ENCODE measurements at regions not wholly inside any gene's neighbourhood (a gene's known extent, or its start where the extent isn't known, plus 50 kb on each side); places are given as distances from the start of the nearest gene placed in this dataset.

DNA sequence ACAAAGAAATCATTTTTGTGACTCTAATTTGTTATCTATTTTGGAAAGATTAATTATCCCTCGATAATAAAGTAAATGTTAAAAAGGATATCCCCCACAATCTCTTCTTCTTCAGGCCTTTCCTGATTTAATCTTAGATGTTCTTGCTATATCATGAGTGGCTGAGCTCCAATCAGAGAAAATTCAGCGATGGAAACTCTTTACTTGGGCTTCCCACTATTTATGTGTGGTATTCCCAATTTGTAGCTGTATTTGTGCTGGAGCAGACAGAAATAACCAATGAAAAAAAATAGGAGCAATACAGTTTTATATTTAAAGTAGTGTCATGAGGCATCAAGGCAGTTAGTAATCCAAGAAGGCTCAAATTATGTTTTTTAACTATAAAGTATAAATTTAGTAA lies 539.1 kb downstream of the PRKD1 start:
- TF ChIP-seq TRIM28 (IDR thresholded peaks at IDR 0.05; ENCODE audit: borderline replicate concordance, low read length) (no peak), ZNF785 (tag by site-specific recombination; IDR thresholded peaks at IDR 0.05) (no peak), ZNF341 (tag by site-specific recombination; IDR thresholded peaks at IDR 0.05; ENCODE audit: low read depth) (no peak), ZNF350 (tag by site-specific recombination; IDR thresholded peaks at IDR 0.05) (no peak), ZNF701 (tag by site-specific recombination; IDR thresholded peaks at IDR 0.05) (no peak), ZNF132 (tag by site-specific recombination; IDR thresholded peaks at IDR 0.05; ENCODE audit: borderline replicate concordance) (no peak), PRDM10 (tag by site-specific recombination; IDR thresholded peaks at IDR 0.05) (no peak), ZNF366 (tag by site-specific recombination; conservative IDR thresholded peaks at IDR 0.05) (no peak)
- TF ChIP-seq, protein P1, sequence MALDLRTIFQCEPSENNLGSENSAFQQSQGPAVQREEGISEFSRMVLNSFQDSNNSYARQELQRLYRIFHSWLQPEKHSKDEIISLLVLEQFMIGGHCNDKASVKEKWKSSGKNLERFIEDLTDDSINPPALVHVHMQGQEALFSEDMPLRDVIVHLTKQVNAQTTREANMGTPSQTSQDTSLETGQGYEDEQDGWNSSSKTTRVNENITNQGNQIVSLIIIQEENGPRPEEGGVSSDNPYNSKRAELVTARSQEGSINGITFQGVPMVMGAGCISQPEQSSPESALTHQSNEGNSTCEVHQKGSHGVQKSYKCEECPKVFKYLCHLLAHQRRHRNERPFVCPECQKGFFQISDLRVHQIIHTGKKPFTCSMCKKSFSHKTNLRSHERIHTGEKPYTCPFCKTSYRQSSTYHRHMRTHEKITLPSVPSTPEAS (tag by site-specific recombination; IDR thresholded peaks at IDR 0.05) = no peak
- TF ChIP-seq, protein P2, sequence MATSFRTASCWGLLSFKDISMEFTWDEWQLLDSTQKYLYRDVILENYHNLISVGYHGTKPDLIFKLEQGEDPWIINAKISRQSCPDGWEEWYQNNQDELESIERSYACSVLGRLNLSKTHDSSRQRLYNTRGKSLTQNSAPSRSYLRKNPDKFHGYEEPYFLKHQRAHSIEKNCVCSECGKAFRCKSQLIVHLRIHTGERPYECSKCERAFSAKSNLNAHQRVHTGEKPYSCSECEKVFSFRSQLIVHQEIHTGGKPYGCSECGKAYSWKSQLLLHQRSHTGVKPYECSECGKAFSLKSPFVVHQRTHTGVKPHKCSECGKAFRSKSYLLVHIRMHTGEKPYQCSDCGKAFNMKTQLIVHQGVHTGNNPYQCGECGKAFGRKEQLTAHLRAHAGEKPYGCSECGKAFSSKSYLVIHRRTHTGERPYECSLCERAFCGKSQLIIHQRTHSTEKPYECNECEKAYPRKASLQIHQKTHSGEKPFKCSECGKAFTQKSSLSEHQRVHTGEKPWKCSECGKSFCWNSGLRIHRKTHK (tag by site-specific recombination; IDR thresholded peaks at IDR 0.05) = no peak
- TF ChIP-seq, protein P3, sequence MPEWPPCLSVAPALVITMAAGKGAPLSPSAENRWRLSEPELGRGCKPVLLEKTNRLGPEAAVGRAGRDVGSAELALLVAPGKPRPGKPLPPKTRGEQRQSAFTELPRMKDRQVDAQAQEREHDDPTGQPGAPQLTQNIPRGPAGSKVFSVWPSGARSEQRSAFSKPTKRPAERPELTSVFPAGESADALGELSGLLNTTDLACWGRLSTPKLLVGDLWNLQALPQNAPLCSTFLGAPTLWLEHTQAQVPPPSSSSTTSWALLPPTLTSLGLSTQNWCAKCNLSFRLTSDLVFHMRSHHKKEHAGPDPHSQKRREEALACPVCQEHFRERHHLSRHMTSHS (tag by site-specific recombination; IDR thresholded peaks at IDR 0.05) = no peak
- ChIA-PET POLR2A (no interaction called here), CTCF (no interaction called here)
- Histone ChIP-seq H3K36me3 (ENCODE audit: control insufficient read depth in 2 of 2, insufficient read depth in 1 of 2, low read length in 2 of 2) (no peaks in the 10 kb centered on the region), H3K9me3 (ENCODE audit: control insufficient read depth, insufficient read depth, low read depth, low read length) (no peaks in the 10 kb centered on the region), H3K4me3 (ENCODE audit: low read depth, low read length) (no peak overlapping the region), H3K27ac (ENCODE audit: extremely low read depth, low read depth, low read length) (no peak overlapping the region), H3K4me1 (ENCODE audit: control insufficient read depth, insufficient read depth, low read length) (no peaks in the 10 kb centered on the region)

DNA sequence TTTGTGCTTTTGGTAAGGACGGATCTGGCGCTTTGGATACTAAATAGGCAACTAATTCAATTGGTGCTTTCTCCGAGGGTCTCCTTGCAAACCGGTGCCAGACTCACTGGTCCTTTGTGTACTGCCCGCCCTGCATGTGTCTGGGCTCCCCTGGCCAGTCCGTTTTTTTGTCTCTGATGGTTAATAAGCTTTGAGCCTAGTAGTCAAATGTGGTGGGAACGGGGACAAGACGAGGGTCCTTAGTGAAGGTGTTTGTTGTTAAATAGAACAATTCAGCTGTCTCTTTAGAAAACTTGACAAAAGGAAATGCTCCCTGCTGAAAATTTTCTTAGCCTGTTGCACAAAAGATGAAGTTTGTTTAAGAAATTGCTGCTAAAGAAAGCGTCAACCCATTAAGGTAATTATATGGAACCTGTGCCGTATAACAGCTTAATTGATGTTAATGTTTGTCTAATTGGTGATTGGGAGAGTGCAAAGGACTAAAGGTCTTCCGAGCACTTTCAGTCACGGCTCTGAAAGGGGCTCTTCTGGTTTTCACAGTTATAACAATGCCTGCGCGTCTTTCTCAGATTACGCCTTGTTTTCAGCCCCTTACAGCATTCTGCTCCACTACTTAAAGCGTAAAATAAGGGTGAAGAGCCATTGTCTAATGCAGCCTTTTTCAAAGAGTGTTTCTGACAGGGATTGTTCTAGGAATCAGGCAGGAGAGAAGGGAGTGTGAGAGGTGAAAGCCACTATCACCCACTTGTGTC lies 537.4 kb downstream of the PRKD1 start:
- POLR2A ChIA-PET = no interaction called here
- Histone ChIP-seq H3K4me1 (ENCODE audit: control insufficient read depth, insufficient read depth, low read length) (no peaks in the 10 kb centered on the region), H3K4me3 (ENCODE audit: low read depth, low read length) (no peak overlapping the region), H3K9me3 (ENCODE audit: control insufficient read depth, insufficient read depth, low read depth, low read length) (no peaks in the 10 kb centered on the region), H3K36me3 (ENCODE audit: control insufficient read depth in 2 of 2, insufficient read depth in 1 of 2, low read length in 2 of 2) (no peaks in the 10 kb centered on the region), H3K27ac (ENCODE audit: extremely low read depth, low read depth, low read length) (no peak overlapping the region)
- CTCF ChIA-PET = no interaction called here
- TF ChIP-seq ZNF610 (tag by site-specific recombination; IDR thresholded peaks at IDR 0.05; ENCODE audit: borderline replicate concordance) = no peak
- no peak for TF ChIP-seq ZNF221 (tag by site-specific recombination; IDR thresholded peaks at IDR 0.05; ENCODE audit: borderline replicate concordance)
- no peak for TF ChIP-seq HOXC10 (CRISPR knock-in tag; IDR thresholded peaks at IDR 0.05)
- TF ChIP-seq ZNF37A (tag by site-specific recombination; IDR thresholded peaks at IDR 0.05) = no peak
- no peak for TF ChIP-seq ZBTB10 (tag by site-specific recombination; IDR thresholded peaks at IDR 0.05)
- TF ChIP-seq TRIM28 (IDR thresholded peaks at IDR 0.05; ENCODE audit: borderline replicate concordance, low read length) = no peak
- TF ChIP-seq ZNF423 (tag by site-specific recombination; IDR thresholded peaks at IDR 0.05) = no peak
- TF ChIP-seq PRDM2 (tag by site-specific recombination; IDR thresholded peaks at IDR 0.05; ENCODE audit: borderline replicate concordance) = no peak
